ENCODE measurements at regions not wholly inside any gene's neighbourhood (a gene's known extent, or its start where the extent isn't known, plus 50 kb on each side); places are given as distances from the start of the nearest gene placed in this dataset.

DNA sequence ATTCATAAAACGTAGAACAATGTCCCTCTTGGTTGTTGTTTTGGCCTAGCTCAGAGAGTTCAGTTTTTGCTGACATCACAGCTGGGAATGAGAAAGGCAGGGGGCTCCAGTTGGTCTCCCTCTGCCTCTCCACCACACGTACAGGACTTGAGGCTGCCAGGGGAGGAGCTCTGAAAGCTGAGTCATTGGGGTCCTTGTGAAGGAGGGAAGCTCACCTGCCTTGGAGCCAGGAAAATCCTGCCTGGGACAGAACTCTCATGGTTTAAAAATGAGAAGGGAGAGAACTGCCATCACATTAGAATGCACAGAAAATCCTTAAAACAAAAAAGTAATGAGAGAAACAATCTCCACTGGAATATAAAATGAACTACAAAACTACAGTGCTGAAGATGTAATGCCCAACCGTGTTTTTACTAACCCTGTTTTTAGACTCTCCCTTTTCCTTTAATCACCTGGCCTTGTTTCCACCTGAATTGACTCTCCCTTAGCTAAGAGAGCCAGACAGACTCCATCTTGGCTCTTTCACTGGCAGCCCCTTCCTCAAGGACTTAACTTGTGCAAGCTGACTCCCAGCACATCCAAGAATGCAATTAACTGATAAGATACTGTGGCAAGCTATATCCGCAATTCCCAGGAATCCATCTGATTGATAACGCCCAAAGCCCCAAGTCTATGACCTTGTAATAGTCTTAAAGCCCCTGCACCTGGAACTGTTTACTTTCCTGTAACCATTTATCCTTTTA, 58.6 kb upstream of the TARP start:
- DNase-seq (ENCODE audit: low read depth, low spot score), result peak; percentile 24

DNA sequence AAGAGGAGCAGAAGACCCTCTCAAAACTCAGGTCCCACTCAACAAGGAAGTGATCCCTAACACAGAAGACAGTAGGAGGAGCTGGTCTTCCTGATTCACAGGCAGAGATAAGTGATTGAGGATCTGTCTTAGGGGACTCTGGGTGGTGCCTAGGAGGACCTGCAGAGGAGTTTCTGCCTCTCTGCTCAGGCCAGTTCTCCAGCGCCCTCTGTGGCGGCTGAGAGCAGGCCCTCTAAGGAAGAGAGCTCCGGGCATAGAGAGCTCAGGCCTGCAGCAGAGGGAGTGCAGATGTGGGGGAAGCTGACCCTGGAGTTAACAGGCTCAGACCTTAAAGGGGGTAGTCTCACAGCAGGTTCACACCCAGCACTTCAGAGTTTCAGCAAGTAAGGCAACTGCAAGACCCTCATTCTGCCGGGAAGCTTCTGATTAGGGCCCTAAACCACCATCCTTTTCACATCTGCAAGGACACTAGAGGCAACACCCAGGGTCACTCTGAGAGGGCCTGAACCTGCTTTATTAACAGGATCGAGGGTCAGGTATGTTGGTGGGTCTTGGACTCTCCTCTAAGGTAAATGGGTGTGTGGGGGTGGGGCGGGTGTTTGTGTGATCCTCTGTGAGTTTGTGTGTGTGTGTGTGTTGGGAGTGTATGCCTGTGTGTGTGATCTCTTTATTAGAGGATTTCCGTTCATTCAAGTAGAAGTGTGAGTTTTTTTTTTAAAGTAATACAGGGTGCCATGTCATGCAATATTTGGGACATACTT, 57.6 kb upstream of the TARP start:
- no peak for DNase-seq (ENCODE audit: low read depth, low spot score)

DNA sequence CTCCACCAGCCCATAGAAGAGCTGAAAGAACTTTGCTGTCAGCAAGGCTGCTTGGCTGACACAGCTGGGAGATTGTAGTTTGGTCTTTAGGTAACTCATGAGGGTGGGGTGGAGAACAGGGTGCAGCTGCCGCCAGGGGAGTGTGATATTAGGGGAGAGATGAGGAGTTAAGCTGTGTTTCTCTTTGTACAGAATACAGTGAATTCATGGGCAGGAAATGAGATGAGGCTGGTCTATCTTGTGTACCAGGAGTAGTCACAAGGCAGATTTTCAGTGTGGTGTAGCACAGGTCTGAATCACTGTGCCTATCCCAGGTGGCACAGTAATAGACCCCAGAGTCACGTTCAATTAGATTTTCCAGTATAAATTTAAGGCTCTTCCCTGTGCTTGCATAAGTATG, 56.6 kb upstream of the TARP start:
- DNase-seq (ENCODE audit: low read depth, low spot score), result no peak

DNA sequence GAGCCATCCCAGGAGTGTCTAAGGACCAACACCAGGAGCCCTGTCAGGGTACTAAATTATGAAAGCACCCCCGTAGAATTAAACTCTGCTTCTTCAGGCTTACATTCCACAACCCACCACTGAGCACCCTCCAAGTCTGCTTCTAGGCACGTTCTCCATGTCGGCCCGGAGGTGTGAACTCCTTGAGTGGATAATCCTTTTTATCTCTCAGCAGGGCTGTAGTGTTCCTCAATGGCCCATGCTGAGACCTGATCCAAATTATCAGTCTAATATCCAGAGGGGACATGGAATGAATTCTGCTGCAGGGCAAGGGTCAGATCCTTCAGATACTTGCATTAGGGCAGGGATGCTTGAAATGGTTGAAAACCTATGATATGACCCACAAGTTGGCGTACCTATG, 55.9 kb upstream of the TARP start:
- no peak for DNase-seq (ENCODE audit: low read depth, low spot score)

DNA sequence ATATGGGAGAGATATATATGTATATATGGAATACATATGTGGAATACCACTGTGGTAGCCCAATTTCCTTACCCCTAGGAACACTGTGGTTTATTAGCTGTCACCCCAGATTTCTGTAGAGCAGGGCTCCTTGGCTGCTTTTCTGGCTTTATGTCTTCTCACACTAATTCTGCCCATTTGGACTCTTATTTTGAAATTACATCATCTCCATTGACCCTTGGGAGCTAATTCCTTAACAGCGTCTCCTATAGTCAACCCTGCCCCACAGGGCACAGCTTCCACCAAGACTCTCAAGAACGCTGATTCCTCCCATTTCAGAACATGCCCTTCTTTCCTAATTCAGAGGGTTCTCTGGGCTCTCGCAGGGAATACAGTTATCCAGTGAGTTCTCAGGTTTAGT, 55.4 kb upstream of the TARP start:
- DNase-seq (ENCODE audit: low read depth, low spot score), result no peak

DNA sequence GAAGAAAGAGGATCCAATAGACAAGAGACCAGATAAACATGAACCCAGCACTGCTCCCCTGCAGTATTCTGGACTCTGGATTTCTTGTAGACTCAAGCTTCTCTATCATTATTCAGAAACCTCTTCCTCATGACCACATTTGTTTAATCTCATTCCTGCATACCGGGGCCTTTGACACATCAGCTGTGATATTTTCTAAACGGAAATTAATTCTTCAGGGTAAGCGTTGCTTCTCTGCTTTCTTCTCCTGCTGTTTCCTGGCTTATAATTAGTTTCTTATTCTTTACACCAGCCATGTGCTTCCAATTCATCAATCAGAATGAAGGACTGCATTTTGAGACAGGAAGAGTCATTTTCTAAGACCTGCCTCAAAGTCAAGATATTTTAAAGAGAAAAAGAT, 54.2 kb upstream of the TARP start:
- DNase-seq (ENCODE audit: low read depth, low spot score), result peak; percentile 18

Measured in astrocyte of the hippocampus (primary cell).